Neural cell (in vitro differentiated cells): ENCODE measurements at regions not wholly inside any gene's neighbourhood (a gene's known extent, or its start where the extent isn't known, plus 50 kb on each side); places are given as distances from the start of the nearest gene placed in this dataset.
"Not testable (repeated sequence)": the region's sequence is repeated elsewhere in the genome, so short reads cannot be mapped to it uniquely, and the experiment has no call there.

Source experiments
- H2AFZ ChIP-seq: fragments of 200-600, 300-800 bp; sonication (generic), shearing (Covaris generic); 2 replicates; pipeline ENCODE4 v1.6.0; 2014; ENCODE audit warnings: low read depth, mild to moderate bottlenecking, antibody characterized with exemption, low read length, moderate library complexity
- H3F3A ChIP-seq: fragments of 200-600 bp; shearing (Covaris generic); 2 replicates; pipeline ENCODE4 v1.6.1; 2016; ENCODE audit warnings: mild to moderate bottlenecking, moderate library complexity, mixed read lengths, antibody characterized with exemption, low read length; ENCODE audit not compliant: insufficient read depth, poor library complexity, severe bottlenecking
- H3K27ac ChIP-seq: fragments of 200-600, 300-800 bp; sonication (generic), shearing (Covaris generic); 2 replicates; pipeline ENCODE4 v1.5.1; 2014; ENCODE audit warnings: mild to moderate bottlenecking, low read length, moderate library complexity
- H3K27me3 ChIP-seq: fragments of 300-800, 200-600 bp; sonication (generic), shearing (Covaris generic); 2 replicates; pipeline ENCODE4 v1.6.0; 2014; ENCODE audit warnings: mild to moderate bottlenecking, low read depth, low read length, moderate library complexity; ENCODE audit not compliant: insufficient read depth
- H3K36me3 ChIP-seq: fragments of 300-800, 200-600 bp; sonication (generic), shearing (Covaris generic); 2 replicates; pipeline ENCODE4 v1.5.1; 2014; ENCODE audit warnings: mild to moderate bottlenecking, antibody characterized with exemption, low read length, moderate library complexity; ENCODE audit not compliant: insufficient read depth
- H3K4me2 ChIP-seq: fragments of 300-800, 200-600 bp; sonication (generic), shearing (Covaris generic); 2 replicates; pipeline ENCODE4 v1.6.0; 2014; ENCODE audit warnings: mild to moderate bottlenecking, low read length
- H3K4me3 ChIP-seq: fragments of 300-800, 200-600 bp; sonication (generic), shearing (Covaris generic); 2 replicates; pipeline ENCODE4 v1.5.1; 2014; ENCODE audit warnings: mild to moderate bottlenecking, low read length, moderate library complexity
- H3K79me2 ChIP-seq: fragments of 200-600 bp; shearing (Covaris generic); replicated peaks from 2 replicates; pipeline ENCODE4 v1.6.0; 2014; ENCODE audit warnings: mild to moderate bottlenecking, low read length, moderate library complexity; ENCODE audit not compliant: insufficient read depth
- H3K9ac ChIP-seq: fragments of 300-800, 200-600 bp; sonication (generic), shearing (Covaris generic); 2 replicates; pipeline ENCODE4 v1.6.1; 2016; ENCODE audit warnings: mild to moderate bottlenecking, low read length, mixed read lengths
- H3K9me2 ChIP-seq: fragments of 200-600 bp; shearing (Covaris generic); 2 replicates; pipeline ENCODE4 v1.6.1; 2016; ENCODE audit warnings: mild to moderate bottlenecking, low read length, mixed read lengths; ENCODE audit not compliant: insufficient read depth
- H3K9me3 ChIP-seq: fragments of 200-600, 300-800 bp; sonication (generic), shearing (Covaris generic); 2 replicates; pipeline ENCODE4 v1.6.1; 2016; ENCODE audit warnings: mild to moderate bottlenecking, mixed run types, low read length, moderate library complexity, mixed read lengths
- H4K20me1 ChIP-seq: fragments of 200-600 bp; shearing (Covaris generic); 2 replicates; pipeline ENCODE4 v1.6.1; 2016; ENCODE audit warnings: mild to moderate bottlenecking, mixed run types; ENCODE audit not compliant: insufficient read depth
- TF ChIP-seq, protein P1 (sequence below): fragments of 450-650 bp; IDR thresholded peaks from 2 replicates; pipeline ENCODE4 v1.5.1; 2014; ENCODE audit warnings: antibody characterized with exemption, mild to moderate bottlenecking, moderate library complexity; ENCODE audit not compliant: poor library complexity, severe bottlenecking

DNA sequence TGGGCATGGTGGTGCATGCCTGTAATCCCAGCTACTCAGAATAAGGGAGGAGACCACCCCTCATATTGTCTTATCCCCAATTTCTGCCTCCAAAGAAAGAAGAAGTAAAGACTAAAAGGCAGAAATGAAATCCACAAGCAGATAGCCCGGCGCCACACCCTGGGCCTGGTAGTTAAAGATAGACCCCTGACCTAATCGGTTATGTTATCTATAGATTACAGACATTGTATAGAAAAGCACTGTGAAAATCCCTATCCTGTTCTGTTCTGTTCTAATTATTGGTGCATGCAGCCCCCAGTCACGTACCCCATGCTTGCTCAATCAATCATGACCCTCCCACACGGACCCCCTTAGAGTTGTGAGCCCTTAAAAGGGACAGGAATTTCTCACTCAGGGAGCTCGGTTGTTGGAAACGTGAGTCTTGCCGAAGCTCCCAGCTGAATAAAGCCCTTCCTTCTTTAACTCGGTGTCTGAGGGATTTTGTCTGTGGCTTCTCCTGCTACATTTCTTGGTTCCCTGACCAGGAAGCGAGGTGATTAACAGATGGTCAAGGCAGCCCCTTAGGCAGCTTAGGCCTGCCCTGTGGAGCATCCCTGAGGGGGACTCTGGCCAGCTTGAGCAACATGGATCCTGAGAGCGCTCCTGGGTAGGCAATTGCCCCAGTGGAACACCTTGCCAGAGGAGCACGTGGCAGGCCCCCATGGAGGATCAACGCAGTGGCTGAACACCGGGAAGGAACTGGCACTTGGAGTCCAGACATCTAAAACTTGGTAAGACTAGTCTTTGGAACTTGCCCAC is 188.7 kb upstream of the NDUFV2 start:
- not testable (repeated sequence) for H3K4me2 ChIP-seq, H3K9me2 ChIP-seq, H2AFZ ChIP-seq, H3K79me2 ChIP-seq, H4K20me1 ChIP-seq, H3K36me3 ChIP-seq, H3K4me3 ChIP-seq, H3F3A ChIP-seq, H3K9ac ChIP-seq, H3K27ac ChIP-seq, H3K9me3 ChIP-seq, H3K27me3 ChIP-seq

DNA sequence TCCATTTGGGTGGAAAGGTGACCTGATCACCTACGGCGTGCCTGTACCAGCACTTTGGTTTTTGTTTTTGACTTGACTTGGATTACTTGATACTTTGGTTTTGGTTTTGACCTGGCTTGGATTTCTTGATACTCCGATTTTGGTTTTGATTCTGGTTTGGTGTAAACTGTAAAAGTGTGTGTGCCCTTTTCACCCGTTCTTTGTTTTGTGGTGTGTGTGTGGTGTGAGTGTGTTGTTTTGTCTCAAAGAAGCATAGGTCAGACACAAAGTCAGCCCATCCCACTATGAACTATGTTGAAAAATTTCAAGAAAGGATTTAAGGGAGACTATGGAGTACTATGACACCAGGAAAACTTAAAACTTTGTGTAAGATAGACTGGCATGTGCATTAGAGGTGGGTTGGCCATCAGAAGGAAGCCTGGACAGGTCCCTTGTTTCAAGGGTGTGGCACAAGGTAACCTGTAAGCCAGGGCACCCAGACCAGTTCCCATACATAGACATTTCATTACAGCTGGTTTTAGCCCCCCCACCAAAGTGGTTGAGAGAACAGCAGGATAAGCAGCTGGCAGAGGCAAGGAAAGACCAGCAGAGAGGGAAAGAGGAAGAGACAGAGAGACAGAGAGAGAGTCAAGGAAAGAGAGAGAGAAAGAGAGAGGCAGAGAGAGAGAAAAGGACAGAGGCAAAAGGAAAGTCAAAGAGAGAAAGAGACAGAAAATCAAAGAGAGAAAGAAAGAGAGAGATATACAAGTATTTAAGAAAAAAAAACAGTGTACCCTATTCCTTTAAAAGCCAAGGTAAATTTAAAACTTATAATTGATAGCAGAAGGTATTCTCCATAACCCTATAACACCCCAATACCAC is 187.9 kb upstream of the NDUFV2 start:
- H3K79me2 ChIP-seq, H3K9me3 ChIP-seq, H3K4me3 ChIP-seq, H3K9me2 ChIP-seq, H4K20me1 ChIP-seq, H3K36me3 ChIP-seq, H3K9ac ChIP-seq, H3K4me2 ChIP-seq, H2AFZ ChIP-seq, H3K27ac ChIP-seq, H3K27me3 ChIP-seq, H3F3A ChIP-seq: not testable (repeated sequence)

DNA sequence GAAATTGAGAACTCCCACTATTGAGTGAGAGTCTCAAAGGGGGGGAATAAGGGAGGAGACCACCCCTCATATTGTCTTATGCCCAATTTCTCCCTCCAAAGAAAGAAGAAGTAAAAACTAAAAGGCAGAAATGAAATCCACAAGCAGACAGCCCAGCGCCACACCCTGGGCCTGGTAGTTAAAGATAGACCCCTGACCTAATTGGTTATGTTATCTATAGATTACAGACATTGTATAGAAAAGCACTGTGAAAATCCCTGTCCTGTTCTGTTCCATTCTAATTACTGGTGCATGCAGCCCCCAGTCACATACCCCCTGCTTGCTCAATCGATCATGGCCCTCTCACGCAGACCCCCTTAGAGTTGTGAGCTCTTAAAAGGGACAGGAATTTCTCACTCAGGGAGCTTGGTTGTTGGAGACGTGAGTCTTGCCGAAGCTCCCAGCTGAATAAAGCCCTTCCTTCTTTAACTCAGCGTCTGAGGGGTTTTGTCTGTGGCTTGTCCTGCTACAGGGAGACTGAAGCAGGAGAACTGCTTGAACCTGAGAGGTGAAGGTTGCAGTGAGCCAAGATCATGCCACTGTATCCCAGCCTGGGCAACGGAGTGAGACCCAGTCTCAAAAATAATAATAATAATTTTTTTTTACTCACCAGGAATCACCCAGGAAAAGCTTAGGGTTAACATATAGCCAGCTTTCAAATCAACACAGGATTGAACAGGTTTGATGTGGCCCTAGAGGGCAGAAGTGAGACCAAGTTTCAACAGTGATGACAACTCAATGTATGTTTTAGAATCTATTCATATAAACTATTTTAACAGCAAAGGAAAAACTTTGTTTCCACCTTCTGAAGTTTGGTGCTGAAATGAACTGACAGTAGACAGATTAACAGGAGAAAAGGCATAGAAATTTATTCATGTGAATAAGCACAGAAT is 181.4 kb upstream of the NDUFV2 start:
- H3K4me2 ChIP-seq, H4K20me1 ChIP-seq, H3K9me2 ChIP-seq, H3K27ac ChIP-seq, H2AFZ ChIP-seq, H3K9me3 ChIP-seq, H3F3A ChIP-seq, H3K36me3 ChIP-seq, H3K9ac ChIP-seq, H3K4me3 ChIP-seq, H3K27me3 ChIP-seq, H3K79me2 ChIP-seq: not testable (repeated sequence)

DNA sequence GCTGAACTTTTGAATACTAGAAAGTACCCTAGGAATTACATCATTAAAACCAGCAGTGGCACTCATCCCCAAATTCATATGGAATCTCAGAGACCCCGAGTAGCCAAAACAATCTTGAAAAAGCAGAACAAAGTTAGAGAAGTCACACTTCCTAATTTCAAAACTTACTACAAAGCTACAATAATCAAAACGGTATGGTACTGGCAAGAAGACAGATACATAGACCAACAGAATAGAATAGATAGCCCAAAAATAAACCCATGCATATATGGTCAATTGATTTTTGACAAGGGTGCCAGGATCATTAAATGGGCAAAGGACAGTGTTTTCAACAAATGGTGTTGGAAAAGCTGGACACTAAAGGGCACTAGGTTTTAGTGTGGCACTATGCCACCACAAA is 176.0 kb upstream of the NDUFV2 start:
- Histone ChIP-seq H3K4me3 (no peak overlapping the region), H4K20me1 (no peaks in the 10 kb centered on the region), H3K27me3 (no peaks in the 10 kb centered on the region), H3K9ac (no peak overlapping the region), H3K36me3 (no peaks in the 10 kb centered on the region), H3K4me2 (no peak overlapping the region), H3K79me2 (no peaks in the 10 kb centered on the region), H3F3A (no peaks in the 10 kb centered on the region), H2AFZ (no peak overlapping the region), H3K27ac (no peak overlapping the region), H3K9me2 (no peaks in the 10 kb centered on the region), H3K9me3 (no peaks in the 10 kb centered on the region)
- TF ChIP-seq, protein P1, sequence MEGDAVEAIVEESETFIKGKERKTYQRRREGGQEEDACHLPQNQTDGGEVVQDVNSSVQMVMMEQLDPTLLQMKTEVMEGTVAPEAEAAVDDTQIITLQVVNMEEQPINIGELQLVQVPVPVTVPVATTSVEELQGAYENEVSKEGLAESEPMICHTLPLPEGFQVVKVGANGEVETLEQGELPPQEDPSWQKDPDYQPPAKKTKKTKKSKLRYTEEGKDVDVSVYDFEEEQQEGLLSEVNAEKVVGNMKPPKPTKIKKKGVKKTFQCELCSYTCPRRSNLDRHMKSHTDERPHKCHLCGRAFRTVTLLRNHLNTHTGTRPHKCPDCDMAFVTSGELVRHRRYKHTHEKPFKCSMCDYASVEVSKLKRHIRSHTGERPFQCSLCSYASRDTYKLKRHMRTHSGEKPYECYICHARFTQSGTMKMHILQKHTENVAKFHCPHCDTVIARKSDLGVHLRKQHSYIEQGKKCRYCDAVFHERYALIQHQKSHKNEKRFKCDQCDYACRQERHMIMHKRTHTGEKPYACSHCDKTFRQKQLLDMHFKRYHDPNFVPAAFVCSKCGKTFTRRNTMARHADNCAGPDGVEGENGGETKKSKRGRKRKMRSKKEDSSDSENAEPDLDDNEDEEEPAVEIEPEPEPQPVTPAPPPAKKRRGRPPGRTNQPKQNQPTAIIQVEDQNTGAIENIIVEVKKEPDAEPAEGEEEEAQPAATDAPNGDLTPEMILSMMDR = no peak
